Inflammatory macrophage (primary cell): ENCODE measurements at regions not wholly inside any gene's neighbourhood (a gene's known extent, or its start where the extent isn't known, plus 50 kb on each side); places are given as distances from the start of the nearest gene placed in this dataset.

Source experiments
- DNase-seq, 2 donors: peaks; one replicate each; pipeline ENCODE4 v3.0.0-alpha.2; 2020 to 2022

- no peak for DNase-seq
Observed at GRCh38 chr4:3715855-3716630, 50.1 kb upstream of the ADRA2C start.

GRCh38 chr4:3715061-3715854, 50.9 kb upstream of the ADRA2C start:
- no peak for DNase-seq

GRCh38 chr4:3714642-3715001, 51.6 kb upstream of the ADRA2C start:
- DNase-seq = no peak

DNA sequence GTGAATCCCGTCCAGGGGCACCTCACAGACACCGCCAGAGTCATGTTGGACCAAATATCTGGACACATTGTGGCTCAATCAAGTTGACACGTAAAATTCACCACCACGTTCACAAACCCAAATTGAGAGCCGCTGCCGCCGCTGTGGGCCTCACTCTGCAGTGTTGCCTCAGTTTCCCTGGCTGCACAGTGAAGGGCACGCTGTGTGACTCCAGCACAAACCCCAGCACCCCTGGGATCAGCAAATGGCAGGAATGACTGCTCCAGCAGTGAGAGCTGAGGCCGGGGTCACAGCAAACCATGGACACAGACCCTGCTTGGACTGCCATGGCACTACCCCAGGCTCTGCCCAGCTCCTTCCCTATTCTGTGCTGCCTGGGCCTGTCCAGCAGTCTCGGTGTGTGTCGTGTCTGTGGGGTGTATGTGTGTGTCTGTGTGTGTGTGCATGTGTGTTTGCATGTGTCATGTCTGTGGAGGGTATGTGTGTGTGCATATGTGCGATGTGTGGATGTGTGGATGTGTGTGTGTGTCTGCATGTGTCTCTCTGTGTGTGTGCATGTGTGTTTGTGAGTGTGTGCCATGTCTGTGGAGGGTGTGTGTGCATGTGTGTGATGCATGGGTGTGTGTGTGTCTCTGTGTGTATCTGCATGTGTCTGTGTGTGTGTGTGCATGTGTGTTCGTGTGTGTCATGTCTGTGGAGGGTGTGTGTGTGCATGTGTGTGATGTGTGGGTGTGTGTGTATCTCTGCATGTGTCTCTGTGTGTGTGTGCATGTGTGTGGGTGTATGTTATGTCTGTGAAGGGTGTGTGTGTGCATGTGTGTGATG, 52.2 kb upstream of the ADRA2C start:
- DNase-seq = no peak

DNA sequence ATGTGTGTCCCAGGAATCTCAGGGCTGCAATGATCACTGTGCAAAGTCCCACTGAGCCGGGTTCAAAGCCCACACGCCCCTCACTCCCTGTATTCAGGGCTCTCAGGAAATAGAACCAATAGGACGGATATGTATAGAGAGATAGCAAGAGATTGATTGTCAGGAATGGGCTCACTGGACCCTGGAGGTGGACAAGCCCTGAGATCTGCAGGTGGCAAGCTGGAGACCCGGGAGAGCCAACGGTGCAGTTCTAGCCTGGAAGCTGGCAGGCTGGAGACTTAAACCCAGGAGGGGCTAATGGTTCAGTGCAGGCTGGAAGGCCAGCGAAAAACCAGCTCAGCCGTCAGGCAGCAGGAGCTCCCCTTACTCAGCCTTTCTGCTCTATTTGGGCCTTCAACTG, 52.8 kb upstream of the ADRA2C start:
- no peak for DNase-seq

DNA sequence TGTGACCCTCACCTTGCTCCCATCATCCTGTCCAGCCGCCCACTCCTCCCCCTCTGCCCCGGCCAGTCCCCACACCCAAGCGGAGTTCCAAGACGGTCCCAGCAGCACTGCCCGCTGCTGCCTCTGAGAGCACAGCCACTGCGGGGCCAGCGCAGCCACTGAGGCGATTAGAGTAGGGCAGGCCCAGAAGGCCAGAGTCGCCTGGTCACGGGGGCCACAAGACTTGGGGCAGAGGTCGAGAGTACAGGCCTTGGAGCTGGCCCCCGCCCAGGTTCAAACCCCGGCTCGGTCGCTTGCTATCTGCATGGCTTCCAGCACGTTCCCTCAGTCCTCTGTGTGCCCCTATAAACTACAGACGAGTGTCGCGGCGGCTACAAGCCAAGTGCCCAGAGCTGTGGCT, 53.2 kb upstream of the ADRA2C start:
- no peak for DNase-seq

DNA sequence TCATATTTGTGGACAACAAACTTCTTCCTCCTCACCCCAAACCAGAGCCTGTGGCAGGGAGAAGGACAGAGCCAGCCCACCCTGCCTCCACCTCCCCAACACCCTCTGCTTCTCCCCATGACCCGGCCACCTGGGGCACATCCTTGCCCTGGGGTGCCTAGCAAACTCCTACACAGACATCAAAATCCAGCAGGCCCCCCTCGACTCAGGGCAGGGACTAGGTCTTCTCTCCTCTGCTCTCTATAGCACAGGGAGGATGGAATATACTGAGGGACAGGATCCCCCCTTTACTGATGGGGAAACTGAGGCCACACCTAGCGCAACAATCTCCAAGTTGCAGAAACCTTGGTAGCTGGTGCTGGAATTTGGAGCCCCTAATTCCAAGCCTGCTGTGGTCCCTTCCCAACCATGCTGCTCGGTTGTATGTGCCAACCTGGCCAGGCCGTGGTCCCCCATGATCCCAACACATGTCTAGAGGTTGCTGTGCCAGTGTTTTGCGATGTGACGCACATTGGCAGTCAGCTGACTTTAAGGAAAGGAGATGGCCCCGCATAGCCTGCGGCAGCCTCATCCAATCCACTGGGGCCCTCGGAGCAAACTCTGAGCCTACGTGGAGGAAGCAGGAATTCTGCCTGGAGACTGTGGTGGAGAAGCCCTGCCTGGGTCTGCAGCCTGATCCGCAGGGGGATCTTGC, 53.9 kb upstream of the ADRA2C start:
- DNase-seq = no peak

GRCh38 chr4:3711183-3712111, 54.7 kb upstream of the ADRA2C start:
- no peak for DNase-seq

DNA sequence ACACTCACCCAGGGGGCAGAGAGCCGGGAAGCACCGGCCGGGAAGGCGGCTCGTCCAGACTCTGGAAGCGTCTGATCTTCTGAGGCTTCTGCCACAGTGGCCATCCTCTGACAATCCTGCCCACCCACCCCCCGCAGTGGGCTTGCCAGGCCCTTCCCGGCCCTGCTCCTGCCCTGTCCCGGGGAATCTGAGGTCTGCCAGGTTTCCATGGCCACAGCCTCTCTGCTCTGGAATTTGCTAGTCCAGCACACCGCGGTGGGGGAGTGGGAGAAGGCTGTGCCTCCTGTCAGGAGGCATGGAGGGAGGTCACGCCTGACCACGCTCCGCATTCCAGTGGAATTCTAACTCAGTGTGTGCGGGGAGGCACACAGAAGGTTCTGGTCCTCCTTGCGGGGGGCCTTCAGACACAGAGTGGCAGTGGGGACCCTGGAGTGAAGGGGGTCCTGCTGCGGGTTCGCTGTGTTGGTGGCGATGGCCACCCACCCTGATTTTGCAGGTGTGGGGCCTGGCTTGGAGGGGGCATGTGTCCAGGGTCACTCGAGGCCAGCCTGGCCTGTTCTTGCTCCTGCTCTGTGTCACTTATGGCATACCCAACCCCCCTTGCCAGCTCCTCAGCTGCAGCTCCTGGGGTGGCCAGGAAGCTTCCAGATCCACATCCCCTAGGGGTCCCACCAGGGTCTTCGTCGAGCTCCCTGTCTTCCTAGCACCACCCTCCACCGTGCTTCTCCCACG, 55.6 kb upstream of the ADRA2C start:
- no peak for DNase-seq

- DNase-seq = no peak
Observed at GRCh38 chr4:3709846-3710441, 56.2 kb upstream of the ADRA2C start.

GRCh38 chr4:3709061-3709845, 56.9 kb upstream of the ADRA2C start:
- DNase-seq = no peak

GRCh38 chr4:3708611-3709010, 57.6 kb upstream of the ADRA2C start:
- no peak for DNase-seq

DNA sequence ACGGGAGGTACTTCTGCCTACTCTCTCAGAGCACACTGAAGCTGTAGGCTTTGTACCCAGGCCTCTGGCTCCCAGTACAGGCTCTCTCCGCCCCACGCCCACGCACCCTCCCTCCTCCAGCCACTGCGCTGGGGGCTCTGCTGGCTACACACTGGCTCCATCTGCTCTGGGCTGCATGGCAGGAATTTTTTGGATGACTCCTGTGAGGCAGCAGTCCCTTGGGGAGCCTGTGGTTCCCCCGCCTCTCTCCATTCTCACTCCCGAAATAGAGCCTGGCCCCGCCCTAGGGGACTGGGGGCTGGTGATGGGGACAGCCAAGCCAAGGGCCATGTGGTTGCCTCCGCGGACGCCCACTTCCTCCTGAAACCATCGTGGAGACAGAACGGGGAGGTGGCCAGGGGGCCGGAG, 58.1 kb upstream of the ADRA2C start:
- peak in 1 of 2 donors; percentile 27 for DNase-seq

DNA sequence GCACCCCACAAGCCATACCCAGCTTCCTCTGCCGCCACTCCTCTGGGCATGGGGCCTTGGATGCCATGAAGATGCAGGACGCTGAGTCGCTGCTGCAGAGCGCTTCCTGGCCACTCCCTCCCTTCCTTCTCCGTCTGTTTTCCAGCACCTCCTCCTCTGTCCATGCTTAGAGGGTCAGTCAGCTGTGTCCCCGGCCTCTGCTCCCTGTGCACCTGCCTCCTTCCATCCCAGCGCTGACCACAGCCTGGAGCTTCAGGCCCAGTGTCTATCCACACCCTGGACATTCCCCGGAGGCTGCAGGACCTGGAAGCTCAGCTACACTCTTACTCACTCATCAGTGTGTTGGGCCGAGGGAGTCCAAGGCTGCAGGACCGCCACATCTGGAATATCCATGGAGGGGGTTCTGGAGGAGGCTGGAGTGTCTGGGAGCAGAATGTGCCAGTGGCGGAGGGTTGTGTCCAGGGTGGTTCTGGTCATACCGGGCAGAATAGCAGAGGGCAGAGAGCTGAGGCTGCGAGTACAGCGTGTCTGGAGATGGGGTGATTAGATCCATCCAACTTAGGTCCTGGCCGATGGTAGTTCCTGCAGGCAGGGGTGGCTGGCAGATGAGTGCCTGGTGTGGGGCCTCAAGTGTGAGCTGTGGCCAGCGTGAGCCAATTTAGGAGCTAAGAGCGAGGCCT, 58.6 kb upstream of the ADRA2C start:
- DNase-seq = no peak

GRCh38 chr4:3706565-3707422, 59.4 kb upstream of the ADRA2C start:
- DNase-seq = no peak

DNA sequence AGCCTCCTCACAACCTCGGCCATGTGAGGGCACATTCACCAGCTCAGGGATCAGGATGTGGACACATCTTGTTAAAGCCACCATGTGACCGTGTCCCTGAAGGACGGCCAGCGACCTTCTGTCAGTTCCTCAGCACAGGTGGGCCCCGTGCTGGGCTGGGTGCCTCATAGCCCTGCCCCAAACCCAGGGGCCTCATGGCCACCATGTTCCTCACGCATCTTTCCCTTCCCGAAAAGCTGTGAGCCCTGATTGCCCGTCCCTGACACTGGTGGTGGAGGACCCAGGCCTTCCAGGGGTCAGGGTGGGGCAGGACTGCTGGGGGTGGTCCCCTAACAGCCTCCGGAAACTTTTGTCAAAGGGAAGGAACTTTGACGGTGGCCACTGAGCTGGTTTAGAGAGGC, 60.1 kb upstream of the ADRA2C start:
- no peak for DNase-seq

DNA sequence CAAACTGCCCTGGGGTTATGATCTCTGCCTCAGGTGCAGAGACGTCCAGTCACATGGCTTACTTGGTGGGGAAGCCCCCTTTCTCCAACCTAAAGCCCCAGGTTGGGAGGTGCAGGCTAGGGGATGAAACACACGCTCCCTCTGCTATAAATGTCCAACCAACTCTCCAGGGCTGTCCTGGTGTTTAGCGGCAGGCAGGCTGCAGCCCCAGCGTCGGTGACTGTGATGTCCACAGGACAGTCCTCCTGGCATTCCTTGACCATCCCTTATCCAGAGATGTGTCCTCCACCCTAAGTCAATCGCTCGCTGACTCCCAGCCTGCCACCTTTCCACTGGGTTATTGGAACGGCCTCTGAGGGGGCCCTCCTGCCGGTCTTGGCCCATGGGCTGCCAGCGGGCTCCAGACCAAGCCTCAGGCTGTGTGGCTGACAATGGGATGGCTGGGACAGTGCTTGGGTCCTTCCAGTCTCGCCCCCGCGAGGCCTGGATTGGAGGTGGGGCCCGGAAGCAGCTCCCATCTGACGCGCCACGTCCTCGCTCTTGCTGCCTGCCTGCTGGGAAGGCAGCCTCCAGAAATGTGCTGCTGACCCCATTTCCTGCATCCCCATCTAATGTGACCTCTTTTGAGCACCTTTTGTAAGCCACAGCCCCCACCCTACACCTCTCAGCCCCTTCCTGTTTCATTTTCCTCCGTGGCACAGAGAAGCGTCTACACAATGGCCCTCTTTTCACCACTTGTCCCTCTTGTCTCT, 60.8 kb upstream of the ADRA2C start:
- DNase-seq = no peak
